GM12878 (cell line): ENCODE measurements at regions not wholly inside any gene's neighbourhood (a gene's known extent, or its start where the extent isn't known, plus 50 kb on each side); places are given as distances from the start of the nearest gene placed in this dataset.

ENCODE experiments used
- ATAC-seq: fragments of 200-7000 bp; cut with Tn5 transposase; 3 replicates; pipeline ENCODE4 v1.9.1; 2020; ENCODE audit warnings: mild to moderate bottlenecking, moderate library complexity
- BruUV-seq: library from RNA; stranded (reverse); fragments of 400-500 nt; replicated peaks from 2 replicates; lab custom pipeline; 2021; lab: Mats Ljungman, UMichigan
- CTCF ChIA-PET: fragments of 300-600 bp; sonication (Branson Sonifier 250); formaldehyde crosslinking; extraction: SDS; loops from one replicate; lab custom pipeline; 2021; ENCODE audit warnings: inconsistent platforms; lab: Yijun Ruan, JAX
- POLR2A ChIA-PET: fragments of 350-600 bp; formaldehyde crosslinking; extraction: SDS; loops from one replicate; lab custom pipeline; 2021; ENCODE audit warnings: inconsistent platforms; lab: Charles Lee
- RAD21 ChIA-PET: fragments of 300-600 bp; sonication (Branson Sonifier 250); formaldehyde crosslinking; loops from one replicate; lab custom pipeline; 2023; ENCODE audit warnings: antibody characterized with exemption; ENCODE audit not compliant: unreplicated experiment; lab: Charles Lee
- SMC1A ChIA-PET: fragments of 300-600 bp; sonication (Branson Sonifier 250); formaldehyde crosslinking; loops from one replicate; lab custom pipeline; 2023; ENCODE audit not compliant: unreplicated experiment, uncharacterized antibody; lab: Charles Lee
- DNase-seq: peaks from one replicate; pipeline ENCODE4 v3.0.0-alpha.2; 2011; ENCODE audit warnings: low read depth, low spot score
- FAIRE-seq: peaks from 3 replicates; lab custom pipeline; 2011; peaks lifted over from hg19 to GRCh38; lab: Jason Lieb, UNC
- H2AFZ ChIP-seq: 2 replicates; pipeline ENCODE4 v1.6.0; 2011; ENCODE audit warnings: low read depth, low read length, control low read depth; ENCODE audit not compliant: control insufficient read depth
- H3K27ac ChIP-seq: 2 replicates; pipeline ENCODE4 v1.5.1; 2011; ENCODE audit warnings: control low read depth; ENCODE audit not compliant: control insufficient read depth, insufficient read depth
- H3K27me3 ChIP-seq, 2 experiments: replicated peaks in 1 of 2; 2 replicates each; pipeline versions ENCODE4 v1.6.0 to v1.6.1; 2011; ENCODE audit warnings: low read length in 1 of 2; ENCODE audit not compliant: control insufficient read depth in 2 of 2, insufficient read depth in 2 of 2
- H3K36me3 ChIP-seq, 2 experiments: 2 replicates each; pipeline ENCODE4 v1.5.1; 2011; ENCODE audit warnings: low read length in 1 of 2; ENCODE audit not compliant: control insufficient read depth in 2 of 2, insufficient read depth in 2 of 2
- H3K4me1 ChIP-seq: 2 replicates; pipeline ENCODE4 v1.6.1; 2011; ENCODE audit warnings: mild to moderate bottlenecking, low read length, moderate library complexity, mixed read lengths; ENCODE audit not compliant: control insufficient read depth, insufficient read depth
- H3K4me2 ChIP-seq: 2 replicates; pipeline ENCODE4 v1.6.0; 2011; ENCODE audit warnings: control low read depth; ENCODE audit not compliant: control insufficient read depth, insufficient read depth
- H3K4me3 ChIP-seq: fragments of 200-600 bp; sonication (generic); 2 replicates; pipeline ENCODE4 v1.5.1; 2016
- H3K79me2 ChIP-seq: 2 replicates; pipeline ENCODE4 v1.6.0; 2011; ENCODE audit warnings: low read length; ENCODE audit not compliant: control insufficient read depth, insufficient read depth
- H3K9ac ChIP-seq: 2 replicates; pipeline ENCODE4 v1.8.0; 2011; ENCODE audit warnings: low read length, control low read depth, mixed read lengths; ENCODE audit not compliant: control insufficient read depth, insufficient read depth
- H3K9me3 ChIP-seq: replicated peaks from 3 replicates; pipeline ENCODE4 v1.5.1; 2011; ENCODE audit warnings: mild to moderate bottlenecking, low read length; ENCODE audit not compliant: control insufficient read depth, insufficient read depth
- H4K20me1 ChIP-seq: 2 replicates; pipeline ENCODE4 v1.6.0; 2011; ENCODE audit not compliant: control insufficient read depth, insufficient read depth
- EED ChIP-seq: sonication (generic); IDR thresholded peaks from 2 replicates; pipeline ENCODE4 v1.6.1; 2016; ENCODE audit warnings: antibody characterized with exemption, low read depth
- EP300 ChIP-seq, 2 experiments: fragments of 150-350 bp in 1 of 2; IDR thresholded peaks; 2 replicates each; pipeline ENCODE4 v1.6.1; 2011 to 2012; ENCODE audit warnings: low read depth in 2 of 2, low read length in 2 of 2, borderline replicate concordance in 1 of 2, improper control_type of control experiment in 1 of 2, inconsistent platforms in 1 of 2; ENCODE audit not compliant: control insufficient read depth in 1 of 2
- HDAC6 ChIP-seq: fragments of 200-600 bp; sonication (generic); IDR thresholded peaks from one replicate; pipeline ENCODE4 v1.8.0; 2017; ENCODE audit warnings: antibody characterized with exemption; ENCODE audit not compliant: unreplicated experiment
- NFXL1 ChIP-seq: fragments of 450-650 bp; IDR thresholded peaks from 2 replicates; pipeline ENCODE4 v1.6.1; 2017; ENCODE audit warnings: antibody characterized with exemption, mild to moderate bottlenecking, borderline replicate concordance
- POLR2AphosphoS5 ChIP-seq: IDR thresholded peaks from 2 replicates; pipeline ENCODE4 v1.6.1; 2011; ENCODE audit warnings: mild to moderate bottlenecking, low read length, inconsistent platforms
- RAD21 ChIP-seq: IDR thresholded peaks from 2 replicates; pipeline ENCODE4 v1.6.1; 2011; ENCODE audit warnings: mild to moderate bottlenecking, low read depth, low read length, moderate library complexity; ENCODE audit not compliant: insufficient read depth
- SMAD5 ChIP-seq: IDR thresholded peaks from 2 replicates; pipeline ENCODE4 v1.6.1; 2016; ENCODE audit warnings: antibody characterized with exemption, low read depth
- TCF3 ChIP-seq: IDR thresholded peaks from 2 replicates; pipeline ENCODE4 v1.6.1; 2012; ENCODE audit warnings: low read depth, mild to moderate bottlenecking, low read length, borderline replicate concordance; ENCODE audit not compliant: insufficient read depth
- WGBS: methylation state at CpG from one replicate; pipeline ENCODE4 v1.1.6; 2016; ENCODE audit warnings: low lambda C conversion rate; ENCODE audit not compliant: insufficient replicate concordance, insufficient coverage; ENCODE audit errors: missing lambda C conversion rate; 5-methylcytosine and 5-hydroxymethylcytosine counted together
- in situ Hi-C: fragments of 300-500 bp; cut with MboI; formaldehyde crosslinking; loops from 9 replicates; pipeline ENCODE4 v1.14.3; 2018; ENCODE audit warnings: mixed read lengths
- intact Hi-C: fragments of 100-400 bp; cut with micrococcal nuclease; formaldehyde crosslinking; loops from one replicate; pipeline ENCODE4 v1.14.2; 2022; ENCODE audit not compliant: unreplicated experiment
- TF ChIP-seq, protein P1 (sequence below): fragments of 450-650 bp; IDR thresholded peaks from 2 replicates; pipeline ENCODE4 v1.6.1; 2016; ENCODE audit warnings: mild to moderate bottlenecking
- TF ChIP-seq, protein P2 (sequence below): IDR thresholded peaks from 2 replicates; pipeline ENCODE4 v1.6.1; 2011; ENCODE audit warnings: borderline replicate concordance, low read depth, mild to moderate bottlenecking, moderate library complexity, mixed read lengths, low read length; ENCODE audit not compliant: insufficient read depth; ENCODE audit errors: extremely low read length

DNA sequence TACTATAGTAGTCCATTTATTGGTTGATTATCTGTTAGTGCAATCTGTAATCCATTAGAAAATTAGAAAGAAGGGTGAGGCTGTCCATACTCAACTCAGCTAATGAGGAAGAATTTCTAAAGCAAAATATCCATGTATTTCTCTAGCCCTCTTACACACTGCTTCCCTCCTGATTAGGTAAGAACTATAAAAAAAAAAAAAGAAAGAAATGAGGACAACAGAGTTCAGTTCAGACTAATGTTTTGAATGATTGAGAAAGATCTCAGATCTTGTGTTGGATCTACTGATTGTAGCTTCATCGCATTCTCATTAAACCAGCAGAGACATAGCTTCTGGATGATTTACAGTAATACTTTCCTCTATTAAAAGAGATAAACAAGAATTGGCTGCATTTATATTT, 233.3 kb downstream of the KLF5 start:
- no peak overlapping the region for H3K4me2 ChIP-seq
- ATAC-seq (no peak), FAIRE-seq (no peak), DNase-seq (no peak)
- no peaks in the 10 kb centered on the region for H3K27me3 ChIP-seq
- BruUV-seq = no TSS peak
- H3K9me3 ChIP-seq = no peaks in the 10 kb centered on the region
- in situ Hi-C loops (no loop called here), intact Hi-C loops (no loop called here)
- H3K9ac ChIP-seq = no peak overlapping the region
- RAD21 ChIA-PET = no interaction called here
- H3K36me3 ChIP-seq = no peaks in the 10 kb centered on the region
- H3K27ac ChIP-seq = no peak overlapping the region
- no peaks in the 10 kb centered on the region for H4K20me1 ChIP-seq
- H2AFZ ChIP-seq = no peak overlapping the region
- CTCF ChIA-PET = interaction anchor here (0.8 kb wide), 1 partner anchor 9 kb away, joined by 4 read pairs; no protein-coding TSS in a partner anchor
- H3K4me1 ChIP-seq = no peaks in the 10 kb centered on the region
- SMC1A ChIA-PET = interaction anchor here (1.0 to 1.2 kb wide), 2 partner anchors 9 to 161 kb away, joined by 3 read pairs; no protein-coding TSS in a partner anchor
- H3K79me2 ChIP-seq = no peaks in the 10 kb centered on the region
- POLR2A ChIA-PET = no interaction called here
- H3K4me3 ChIP-seq = no peak overlapping the region
- WGBS = 90% methylated on average over 1 of the region's 1 CpG
- TF ChIP-seq EED (no peak), POLR2AphosphoS5 (no peak), RAD21 (no peak), TCF3 (no peak), SMAD5 (no peak), NFXL1 (no peak), EP300 (IDR thresholded peaks at IDR 0.05; ENCODE audit: borderline replicate concordance in 1 of 2, control insufficient read depth in 1 of 2, low read depth in 2 of 2, low read length in 2 of 2) (no peak), HDAC6 (no peak)
- TF ChIP-seq, protein P1, sequence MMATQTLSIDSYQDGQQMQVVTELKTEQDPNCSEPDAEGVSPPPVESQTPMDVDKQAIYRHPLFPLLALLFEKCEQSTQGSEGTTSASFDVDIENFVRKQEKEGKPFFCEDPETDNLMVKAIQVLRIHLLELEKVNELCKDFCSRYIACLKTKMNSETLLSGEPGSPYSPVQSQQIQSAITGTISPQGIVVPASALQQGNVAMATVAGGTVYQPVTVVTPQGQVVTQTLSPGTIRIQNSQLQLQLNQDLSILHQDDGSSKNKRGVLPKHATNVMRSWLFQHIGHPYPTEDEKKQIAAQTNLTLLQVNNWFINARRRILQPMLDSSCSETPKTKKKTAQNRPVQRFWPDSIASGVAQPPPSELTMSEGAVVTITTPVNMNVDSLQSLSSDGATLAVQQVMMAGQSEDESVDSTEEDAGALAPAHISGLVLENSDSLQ = no peak
- TF ChIP-seq, protein P2, sequence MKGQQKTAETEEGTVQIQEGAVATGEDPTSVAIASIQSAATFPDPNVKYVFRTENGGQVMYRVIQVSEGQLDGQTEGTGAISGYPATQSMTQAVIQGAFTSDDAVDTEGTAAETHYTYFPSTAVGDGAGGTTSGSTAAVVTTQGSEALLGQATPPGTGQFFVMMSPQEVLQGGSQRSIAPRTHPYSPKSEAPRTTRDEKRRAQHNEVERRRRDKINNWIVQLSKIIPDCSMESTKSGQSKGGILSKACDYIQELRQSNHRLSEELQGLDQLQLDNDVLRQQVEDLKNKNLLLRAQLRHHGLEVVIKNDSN = no peak
